ENCODE measurements at regions not wholly inside any gene's neighbourhood (a gene's known extent, or its start where the extent isn't known, plus 50 kb on each side); places are given as distances from the start of the nearest gene placed in this dataset.
"Not testable (repeated sequence)": the region's sequence is repeated elsewhere in the genome, so short reads cannot be mapped to it uniquely, and the experiment has no call there.

DNA sequence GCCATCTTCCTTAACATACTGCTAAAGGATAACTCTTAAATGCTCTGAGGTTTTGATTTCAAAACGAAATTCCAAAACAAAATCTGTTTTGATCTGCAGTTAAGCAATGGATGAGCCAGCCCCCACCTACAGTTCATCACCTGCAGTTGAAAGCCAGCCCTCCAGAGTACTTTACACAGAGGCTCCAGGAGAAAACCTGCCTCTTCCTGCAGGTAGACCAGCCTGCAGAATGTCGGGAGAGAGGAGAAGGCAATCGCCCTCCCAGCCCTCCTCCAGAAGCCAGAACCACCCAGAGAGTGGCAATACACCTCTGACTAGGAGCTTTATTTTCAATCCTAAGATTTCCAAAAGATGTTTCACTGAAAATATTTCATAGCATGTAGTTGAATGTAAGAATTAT, 798.1 kb downstream of the GATA3 start:
- TF ChIP-seq, protein P1, sequence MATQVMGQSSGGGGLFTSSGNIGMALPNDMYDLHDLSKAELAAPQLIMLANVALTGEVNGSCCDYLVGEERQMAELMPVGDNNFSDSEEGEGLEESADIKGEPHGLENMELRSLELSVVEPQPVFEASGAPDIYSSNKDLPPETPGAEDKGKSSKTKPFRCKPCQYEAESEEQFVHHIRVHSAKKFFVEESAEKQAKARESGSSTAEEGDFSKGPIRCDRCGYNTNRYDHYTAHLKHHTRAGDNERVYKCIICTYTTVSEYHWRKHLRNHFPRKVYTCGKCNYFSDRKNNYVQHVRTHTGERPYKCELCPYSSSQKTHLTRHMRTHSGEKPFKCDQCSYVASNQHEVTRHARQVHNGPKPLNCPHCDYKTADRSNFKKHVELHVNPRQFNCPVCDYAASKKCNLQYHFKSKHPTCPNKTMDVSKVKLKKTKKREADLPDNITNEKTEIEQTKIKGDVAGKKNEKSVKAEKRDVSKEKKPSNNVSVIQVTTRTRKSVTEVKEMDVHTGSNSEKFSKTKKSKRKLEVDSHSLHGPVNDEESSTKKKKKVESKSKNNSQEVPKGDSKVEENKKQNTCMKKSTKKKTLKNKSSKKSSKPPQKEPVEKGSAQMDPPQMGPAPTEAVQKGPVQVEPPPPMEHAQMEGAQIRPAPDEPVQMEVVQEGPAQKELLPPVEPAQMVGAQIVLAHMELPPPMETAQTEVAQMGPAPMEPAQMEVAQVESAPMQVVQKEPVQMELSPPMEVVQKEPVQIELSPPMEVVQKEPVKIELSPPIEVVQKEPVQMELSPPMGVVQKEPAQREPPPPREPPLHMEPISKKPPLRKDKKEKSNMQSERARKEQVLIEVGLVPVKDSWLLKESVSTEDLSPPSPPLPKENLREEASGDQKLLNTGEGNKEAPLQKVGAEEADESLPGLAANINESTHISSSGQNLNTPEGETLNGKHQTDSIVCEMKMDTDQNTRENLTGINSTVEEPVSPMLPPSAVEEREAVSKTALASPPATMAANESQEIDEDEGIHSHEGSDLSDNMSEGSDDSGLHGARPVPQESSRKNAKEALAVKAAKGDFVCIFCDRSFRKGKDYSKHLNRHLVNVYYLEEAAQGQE (IDR thresholded peaks at IDR 0.05; ENCODE audit: insufficient replicate concordance, low read depth), result no peak
- TF ChIP-seq POLR2AphosphoS5 (IDR thresholded peaks at IDR 0.05; ENCODE audit: low read depth) (no peak), GABPA (IDR thresholded peaks at IDR 0.05; ENCODE audit: low read depth) (no peak), SPI1 (IDR thresholded peaks at IDR 0.05; ENCODE audit: borderline replicate concordance, low read depth) (no peak)
- TF ChIP-seq, protein P2, sequence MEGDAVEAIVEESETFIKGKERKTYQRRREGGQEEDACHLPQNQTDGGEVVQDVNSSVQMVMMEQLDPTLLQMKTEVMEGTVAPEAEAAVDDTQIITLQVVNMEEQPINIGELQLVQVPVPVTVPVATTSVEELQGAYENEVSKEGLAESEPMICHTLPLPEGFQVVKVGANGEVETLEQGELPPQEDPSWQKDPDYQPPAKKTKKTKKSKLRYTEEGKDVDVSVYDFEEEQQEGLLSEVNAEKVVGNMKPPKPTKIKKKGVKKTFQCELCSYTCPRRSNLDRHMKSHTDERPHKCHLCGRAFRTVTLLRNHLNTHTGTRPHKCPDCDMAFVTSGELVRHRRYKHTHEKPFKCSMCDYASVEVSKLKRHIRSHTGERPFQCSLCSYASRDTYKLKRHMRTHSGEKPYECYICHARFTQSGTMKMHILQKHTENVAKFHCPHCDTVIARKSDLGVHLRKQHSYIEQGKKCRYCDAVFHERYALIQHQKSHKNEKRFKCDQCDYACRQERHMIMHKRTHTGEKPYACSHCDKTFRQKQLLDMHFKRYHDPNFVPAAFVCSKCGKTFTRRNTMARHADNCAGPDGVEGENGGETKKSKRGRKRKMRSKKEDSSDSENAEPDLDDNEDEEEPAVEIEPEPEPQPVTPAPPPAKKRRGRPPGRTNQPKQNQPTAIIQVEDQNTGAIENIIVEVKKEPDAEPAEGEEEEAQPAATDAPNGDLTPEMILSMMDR (IDR thresholded peaks at IDR 0.05; ENCODE audit: insufficient read depth, low read length), result no peak
- H3K4me3 ChIP-seq (replicated peaks; ENCODE audit: insufficient read depth, low read length), result no peak overlapping the region
- H3K27ac ChIP-seq (replicated peaks), result no peak overlapping the region
- no peaks in the 10 kb centered on the region for H3K27me3 ChIP-seq (ENCODE audit: insufficient read depth, poor library complexity, severe bottlenecking)
- no peak for DNase-seq (ENCODE audit: low read depth in 1 of 2, low spot score in 1 of 2)

DNA sequence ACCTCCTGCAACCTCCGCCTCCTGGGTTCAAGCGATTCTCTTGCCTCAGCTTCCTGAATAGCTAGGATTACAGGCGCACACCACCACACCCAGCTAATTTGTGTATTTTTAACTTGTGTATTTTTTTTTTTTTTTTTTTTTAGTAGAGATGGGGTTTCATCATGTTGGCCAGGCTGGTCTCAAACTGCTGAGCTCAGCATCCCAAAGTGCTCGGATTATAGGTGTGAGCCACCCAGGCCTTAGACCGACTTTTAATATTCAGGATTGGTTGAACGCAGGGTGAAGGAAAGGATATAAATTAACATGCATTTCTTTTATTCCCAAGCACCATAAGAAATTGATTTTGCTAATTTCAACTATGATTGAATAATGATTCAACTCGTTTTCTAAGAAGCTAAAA, 798.6 kb downstream of the GATA3 start:
- Histone ChIP-seq H3K27ac (replicated peaks) (no peak overlapping the region), H3K4me3 (replicated peaks; ENCODE audit: insufficient read depth, low read length) (no peak overlapping the region), H3K27me3 (ENCODE audit: insufficient read depth, poor library complexity, severe bottlenecking) (no peaks in the 10 kb centered on the region)
- no peak for DNase-seq (ENCODE audit: low read depth in 1 of 2, low spot score in 1 of 2)
- no peak for TF ChIP-seq POLR2AphosphoS5 (IDR thresholded peaks at IDR 0.05; ENCODE audit: low read depth)
- TF ChIP-seq SPI1 (IDR thresholded peaks at IDR 0.05; ENCODE audit: borderline replicate concordance, low read depth), result no peak
- TF ChIP-seq, protein P1 (IDR thresholded peaks at IDR 0.05; ENCODE audit: insufficient replicate concordance, low read depth), result no peak
- TF ChIP-seq, protein P2 (IDR thresholded peaks at IDR 0.05; ENCODE audit: insufficient read depth, low read length), result no peak
- TF ChIP-seq GABPA (IDR thresholded peaks at IDR 0.05; ENCODE audit: low read depth), result no peak

DNA sequence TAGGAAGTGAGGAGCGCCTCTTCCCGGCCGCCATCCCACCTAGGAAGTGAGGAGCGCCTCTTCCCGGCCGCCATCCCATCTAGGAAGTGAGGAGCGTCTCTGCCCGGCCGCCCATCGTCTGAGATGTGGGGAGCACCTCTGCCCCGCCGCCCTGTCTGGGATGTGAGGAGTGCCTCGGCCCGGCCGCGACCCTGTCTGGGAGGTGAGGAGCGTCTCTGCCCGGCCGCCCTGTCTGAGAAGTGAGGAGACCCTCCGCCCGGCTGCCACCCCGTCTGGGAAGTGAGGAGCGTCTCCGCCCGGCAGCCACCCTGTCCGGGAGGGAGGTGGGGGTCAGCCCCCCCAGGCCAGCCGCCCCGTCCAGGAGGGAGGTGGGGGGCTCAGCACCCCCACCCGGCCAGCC, 814.4 kb downstream of the GATA3 start:
- H3K27me3 ChIP-seq (ENCODE audit: insufficient read depth, poor library complexity, severe bottlenecking); H3K4me3 ChIP-seq (replicated peaks; ENCODE audit: insufficient read depth, low read length); H3K27ac ChIP-seq (replicated peaks); DNase-seq (ENCODE audit: low read depth in 1 of 2, low spot score in 1 of 2): not testable (repeated sequence)

DNA sequence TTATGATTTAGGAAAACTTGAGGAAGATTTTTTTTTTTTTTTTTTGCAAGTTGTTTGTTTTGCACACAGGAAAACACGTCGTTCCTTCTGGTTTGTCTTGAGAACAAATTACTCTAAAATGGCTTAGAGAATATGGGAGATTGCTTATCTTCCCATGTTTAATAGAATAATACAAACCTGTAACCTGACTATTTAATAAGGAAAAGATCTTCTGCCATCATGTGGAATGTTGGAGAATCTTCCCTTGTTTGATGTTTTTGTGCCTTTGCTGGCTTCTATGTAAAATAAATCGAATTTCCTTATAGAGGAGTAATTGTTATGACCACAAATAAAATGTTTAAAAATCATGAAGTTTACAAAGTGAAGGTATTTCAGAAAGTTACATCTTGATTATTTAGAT, 818.8 kb downstream of the GATA3 start:
- no peak overlapping the region for H3K27ac ChIP-seq (replicated peaks)
- no peak for TF ChIP-seq SPI1 (IDR thresholded peaks at IDR 0.05; ENCODE audit: borderline replicate concordance, low read depth)
- no peak for TF ChIP-seq POLR2AphosphoS5 (IDR thresholded peaks at IDR 0.05; ENCODE audit: low read depth)
- no peak for TF ChIP-seq GABPA (IDR thresholded peaks at IDR 0.05; ENCODE audit: low read depth)
- TF ChIP-seq, protein P2 (IDR thresholded peaks at IDR 0.05; ENCODE audit: insufficient read depth, low read length), result no peak
- TF ChIP-seq, protein P1 (IDR thresholded peaks at IDR 0.05; ENCODE audit: insufficient replicate concordance, low read depth), result no peak
- H3K27me3 ChIP-seq (ENCODE audit: insufficient read depth, poor library complexity, severe bottlenecking), result no peaks in the 10 kb centered on the region
- DNase-seq (ENCODE audit: low read depth in 1 of 2, low spot score in 1 of 2), result no peak
- no peak overlapping the region for H3K4me3 ChIP-seq (replicated peaks; ENCODE audit: insufficient read depth, low read length)

All from HL-60 (cell line).